ENCODE measurements at regions not wholly inside any gene's neighbourhood (a gene's known extent, or its start where the extent isn't known, plus 50 kb on each side); places are given as distances from the start of the nearest gene placed in this dataset.

- Mint-ChIP-seq H3K4me3 (no peak overlapping the region), H3K36me3 (no peaks in the 10 kb centered on the region), H3K27ac (no peak overlapping the region), H3K9me3 (peaks cover 0 to 2% of the 10 kb centered on the region in 2 donors), H3K27me3 (ENCODE audit: low read depth in 2 of 2) (no peaks in the 10 kb centered on the region), H3K4me1 (no peaks in the 10 kb centered on the region)
- Histone ChIP-seq H3K27me3 (ENCODE audit: control insufficient read depth, insufficient read depth, low read length) (no peaks in the 10 kb centered on the region), H3K4me3 (ENCODE audit: low read length) (no peak overlapping the region), H3K36me3 (ENCODE audit: control insufficient read depth, insufficient read depth, low read length) (no peaks in the 10 kb centered on the region), H3K27ac (ENCODE audit: low read length) (no peak overlapping the region), H3K4me1 (ENCODE audit: control insufficient read depth, insufficient read depth, low read length) (no peaks in the 10 kb centered on the region), H3K9me3 (ENCODE audit: control insufficient read depth, insufficient read depth, low read length) (no peaks in the 10 kb centered on the region)
- ATAC-seq (no peak), DNase-seq (no peak)
- intact Hi-C loops (cut with micrococcal nuclease): no loop called here
- 60% methylated on average over 1 of the region's 2 CpGs for WGBS (ENCODE audit: insufficient coverage)
- TF ChIP-seq, protein P1, sequence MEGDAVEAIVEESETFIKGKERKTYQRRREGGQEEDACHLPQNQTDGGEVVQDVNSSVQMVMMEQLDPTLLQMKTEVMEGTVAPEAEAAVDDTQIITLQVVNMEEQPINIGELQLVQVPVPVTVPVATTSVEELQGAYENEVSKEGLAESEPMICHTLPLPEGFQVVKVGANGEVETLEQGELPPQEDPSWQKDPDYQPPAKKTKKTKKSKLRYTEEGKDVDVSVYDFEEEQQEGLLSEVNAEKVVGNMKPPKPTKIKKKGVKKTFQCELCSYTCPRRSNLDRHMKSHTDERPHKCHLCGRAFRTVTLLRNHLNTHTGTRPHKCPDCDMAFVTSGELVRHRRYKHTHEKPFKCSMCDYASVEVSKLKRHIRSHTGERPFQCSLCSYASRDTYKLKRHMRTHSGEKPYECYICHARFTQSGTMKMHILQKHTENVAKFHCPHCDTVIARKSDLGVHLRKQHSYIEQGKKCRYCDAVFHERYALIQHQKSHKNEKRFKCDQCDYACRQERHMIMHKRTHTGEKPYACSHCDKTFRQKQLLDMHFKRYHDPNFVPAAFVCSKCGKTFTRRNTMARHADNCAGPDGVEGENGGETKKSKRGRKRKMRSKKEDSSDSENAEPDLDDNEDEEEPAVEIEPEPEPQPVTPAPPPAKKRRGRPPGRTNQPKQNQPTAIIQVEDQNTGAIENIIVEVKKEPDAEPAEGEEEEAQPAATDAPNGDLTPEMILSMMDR (IDR thresholded peaks at IDR 0.05): no peak
These were observed 365.1 kb upstream of the ETAA1 start for GRCh38 chr2:67032076-67032475.

DNA sequence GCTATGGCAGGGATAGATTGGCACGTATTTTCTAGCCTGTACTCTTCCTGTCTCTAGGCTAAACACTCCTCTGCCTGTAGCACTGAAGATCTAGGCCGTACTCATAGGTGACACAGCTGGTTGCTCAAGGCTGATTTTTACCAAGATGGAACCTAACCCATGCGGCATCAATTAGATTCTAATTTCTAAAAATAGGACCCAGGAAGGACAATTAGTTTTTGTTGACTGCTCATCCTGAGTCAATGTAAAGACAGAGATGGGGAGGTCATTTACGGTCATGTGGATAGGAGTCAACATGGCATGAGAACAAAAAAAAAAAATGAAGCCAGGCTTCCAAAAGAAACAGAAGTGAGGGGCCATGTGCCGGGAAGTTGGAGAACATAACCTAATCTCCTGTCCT lies 360.7 kb upstream of the ETAA1 start:
- no peaks in the 10 kb centered on the region for H3K4me1 ChIP-seq (ENCODE audit: control insufficient read depth, insufficient read depth, low read length)
- Mint-ChIP-seq H3K27ac (no peak overlapping the region), H3K36me3 (no peaks in the 10 kb centered on the region), H3K4me1 (no peaks in the 10 kb centered on the region), H3K27me3 (ENCODE audit: low read depth in 2 of 2) (no peaks in the 10 kb centered on the region), H3K9me3 (no peaks in the 10 kb centered on the region), H3K4me3 (no peak overlapping the region)
- no peak for ATAC-seq
- no peaks in the 10 kb centered on the region for H3K27me3 ChIP-seq (ENCODE audit: control insufficient read depth, insufficient read depth, low read length)
- H3K27ac ChIP-seq (ENCODE audit: low read length): no peak overlapping the region
- intact Hi-C loops (cut with micrococcal nuclease): no loop called here
- H3K4me3 ChIP-seq (ENCODE audit: low read length): no peak overlapping the region
- no peak for DNase-seq
- TF ChIP-seq, protein P1 (IDR thresholded peaks at IDR 0.05): no peak
- H3K36me3 ChIP-seq (ENCODE audit: control insufficient read depth, insufficient read depth, low read length): no peaks in the 10 kb centered on the region
- no peaks in the 10 kb centered on the region for H3K9me3 ChIP-seq (ENCODE audit: control insufficient read depth, insufficient read depth, low read length)
- WGBS (ENCODE audit: insufficient coverage): 93% methylated on average over 5 of the region's 5 CpGs

DNA sequence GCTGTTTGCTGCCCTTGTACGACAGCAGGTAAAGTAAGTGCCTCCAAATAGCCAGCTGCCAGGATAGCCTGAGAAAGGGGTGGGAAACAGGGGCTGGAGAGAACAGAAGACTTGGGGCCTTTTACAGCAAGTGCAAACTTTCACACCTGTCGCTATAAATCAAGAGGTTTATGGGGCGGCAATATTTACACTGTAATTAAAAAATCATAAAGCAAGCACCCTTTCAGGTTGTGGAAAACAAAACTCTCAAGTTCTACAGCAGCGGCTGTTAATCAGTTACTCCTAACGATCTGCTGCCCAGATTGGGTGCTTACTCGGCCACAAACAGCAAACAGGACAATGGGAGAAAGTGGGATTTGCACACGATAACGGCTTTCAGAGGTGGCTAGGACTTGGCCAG lies 359.5 kb upstream of the ETAA1 start:
- no peak overlapping the region for H3K4me3 ChIP-seq (ENCODE audit: low read length)
- DNase-seq: no peak
- no peaks in the 10 kb centered on the region for H3K36me3 ChIP-seq (ENCODE audit: control insufficient read depth, insufficient read depth, low read length)
- intact Hi-C loops (cut with micrococcal nuclease): no loop called here
- no peaks in the 10 kb centered on the region for H3K4me1 ChIP-seq (ENCODE audit: control insufficient read depth, insufficient read depth, low read length)
- no peak overlapping the region for H3K27ac ChIP-seq (ENCODE audit: low read length)
- no peaks in the 10 kb centered on the region for H3K9me3 Mint-ChIP-seq
- H3K36me3 Mint-ChIP-seq: no peaks in the 10 kb centered on the region
- no peak overlapping the region for H3K4me3 Mint-ChIP-seq
- no peaks in the 10 kb centered on the region for H3K9me3 ChIP-seq (ENCODE audit: control insufficient read depth, insufficient read depth, low read length)
- no peaks in the 10 kb centered on the region for H3K27me3 Mint-ChIP-seq (ENCODE audit: low read depth in 2 of 2)
- no peak overlapping the region for H3K27ac Mint-ChIP-seq
- H3K27me3 ChIP-seq (ENCODE audit: control insufficient read depth, insufficient read depth, low read length): no peaks in the 10 kb centered on the region
- 85% methylated on average over 8 of the region's 8 CpGs for WGBS (ENCODE audit: insufficient coverage)
- TF ChIP-seq, protein P1 (IDR thresholded peaks at IDR 0.05): no peak
- H3K4me1 Mint-ChIP-seq: no peaks in the 10 kb centered on the region
- ATAC-seq: no peak

GRCh38 chr2:67038195-67038594 lies 358.9 kb upstream of the ETAA1 start:
- TF ChIP-seq, protein P1 (IDR thresholded peaks at IDR 0.05): no peak
- WGBS (ENCODE audit: insufficient coverage): 98% methylated on average over 3 of the region's 3 CpGs
- Histone ChIP-seq H3K4me1 (ENCODE audit: control insufficient read depth, insufficient read depth, low read length) (no peaks in the 10 kb centered on the region), H3K36me3 (ENCODE audit: control insufficient read depth, insufficient read depth, low read length) (no peaks in the 10 kb centered on the region), H3K27me3 (ENCODE audit: control insufficient read depth, insufficient read depth, low read length) (no peaks in the 10 kb centered on the region), H3K27ac (ENCODE audit: low read length) (no peak overlapping the region), H3K9me3 (ENCODE audit: control insufficient read depth, insufficient read depth, low read length) (no peaks in the 10 kb centered on the region), H3K4me3 (ENCODE audit: low read length) (no peak overlapping the region)
- no peaks in the 10 kb centered on the region for H3K27me3 Mint-ChIP-seq (ENCODE audit: low read depth in 2 of 2)
- no peak overlapping the region for H3K27ac Mint-ChIP-seq
- H3K36me3 Mint-ChIP-seq: no peaks in the 10 kb centered on the region
- DNase-seq: no peak
- no peaks in the 10 kb centered on the region for H3K9me3 Mint-ChIP-seq
- H3K4me3 Mint-ChIP-seq: no peak overlapping the region
- intact Hi-C loops (cut with micrococcal nuclease): no loop called here
- no peak for ATAC-seq
- H3K4me1 Mint-ChIP-seq: no peaks in the 10 kb centered on the region

Measured in natural killer cell (primary cell).